ENCODE measurements at regions not wholly inside any gene's neighbourhood (a gene's known extent, or its start where the extent isn't known, plus 50 kb on each side); places are given as distances from the start of the nearest gene placed in this dataset.

GRCh38 chr3:127097481-127097880, 95.5 kb upstream of the PRR23E start:
- Histone ChIP-seq H4K20me1 (ENCODE audit: insufficient read depth, low read depth, low read length) (no peaks in the 10 kb centered on the region), H3K4me3 (ENCODE audit: low read length) (no peak overlapping the region)
- no peak for DNase-seq

GRCh38 chr3:127099982-127100381, 92.9 kb upstream of the PRR23E start:
- no peaks in the 10 kb centered on the region for H3K9me2 ChIP-seq (replicated peaks; ENCODE audit: insufficient read depth, low read length)
- no peak overlapping the region for H2AFZ ChIP-seq (ENCODE audit: low read length)
- H3K9me3 ChIP-seq (ENCODE audit: low read length), result no peaks in the 10 kb centered on the region
- no peak overlapping the region for H3K27ac ChIP-seq (ENCODE audit: low read length)
- H3K9ac ChIP-seq (ENCODE audit: low read length), result no peak overlapping the region
- DNase-seq, result no peak
- H3K4me1 ChIP-seq (ENCODE audit: low read length), result no peaks in the 10 kb centered on the region
- H3K27me3 ChIP-seq (ENCODE audit: low read length), result no peaks in the 10 kb centered on the region
- no peaks in the 10 kb centered on the region for H4K20me1 ChIP-seq (ENCODE audit: insufficient read depth, low read depth, low read length)
- no peaks in the 10 kb centered on the region for H3K79me2 ChIP-seq (ENCODE audit: low read length)
- no peak overlapping the region for H3K4me3 ChIP-seq (ENCODE audit: low read length)
- no peak overlapping the region for H3K4me2 ChIP-seq (ENCODE audit: low read depth, low read length, poor library complexity, severe bottlenecking)
- no peaks in the 10 kb centered on the region for H3K36me3 ChIP-seq (ENCODE audit: insufficient read depth, low read length)

More at GRCh38 chr3:127097481-127097880, 95.5 kb upstream of the PRR23E start:
- H3K79me2 ChIP-seq (ENCODE audit: low read length), result no peaks in the 10 kb centered on the region
- no peak overlapping the region for H3K4me2 ChIP-seq (ENCODE audit: low read depth, low read length, poor library complexity, severe bottlenecking)
- H3K27ac ChIP-seq (ENCODE audit: low read length), result no peak overlapping the region
- H2AFZ ChIP-seq (ENCODE audit: low read length), result no peak overlapping the region
- H3K27me3 ChIP-seq (ENCODE audit: low read length), result no peaks in the 10 kb centered on the region
- no peaks in the 10 kb centered on the region for H3K36me3 ChIP-seq (ENCODE audit: insufficient read depth, low read length)
- no peaks in the 10 kb centered on the region for H3K9me3 ChIP-seq (ENCODE audit: low read length)
- H3K9ac ChIP-seq (ENCODE audit: low read length), result no peak overlapping the region
- H3K4me1 ChIP-seq (ENCODE audit: low read length), result no peaks in the 10 kb centered on the region
- H3K9me2 ChIP-seq (replicated peaks; ENCODE audit: insufficient read depth, low read length), result no peaks in the 10 kb centered on the region

GRCh38 chr3:127100459-127101410, 92.2 kb upstream of the PRR23E start:
- H4K20me1 ChIP-seq (ENCODE audit: insufficient read depth, low read depth, low read length), result no peaks in the 10 kb centered on the region
- H3K4me1 ChIP-seq (ENCODE audit: low read length), result no peaks in the 10 kb centered on the region
- H3K9ac ChIP-seq (ENCODE audit: low read length), result no peak overlapping the region
- no peaks in the 10 kb centered on the region for H3K9me3 ChIP-seq (ENCODE audit: low read length)
- H2AFZ ChIP-seq (ENCODE audit: low read length), result no peak overlapping the region
- H3K36me3 ChIP-seq (ENCODE audit: insufficient read depth, low read length), result no peaks in the 10 kb centered on the region
- no peaks in the 10 kb centered on the region for H3K79me2 ChIP-seq (ENCODE audit: low read length)
- no peak overlapping the region for H3K4me3 ChIP-seq (ENCODE audit: low read length)
- DNase-seq, result no peak
- no peaks in the 10 kb centered on the region for H3K27me3 ChIP-seq (ENCODE audit: low read length)
- H3K4me2 ChIP-seq (ENCODE audit: low read depth, low read length, poor library complexity, severe bottlenecking), result no peak overlapping the region
- H3K27ac ChIP-seq (ENCODE audit: low read length), result no peak overlapping the region
- H3K9me2 ChIP-seq (replicated peaks; ENCODE audit: insufficient read depth, low read length), result no peaks in the 10 kb centered on the region

- no peak for DNase-seq
- no peaks in the 10 kb centered on the region for H4K20me1 ChIP-seq (ENCODE audit: insufficient read depth, low read depth, low read length)
- H3K4me2 ChIP-seq (ENCODE audit: low read depth, low read length, poor library complexity, severe bottlenecking), result no peak overlapping the region
- H3K9me3 ChIP-seq (ENCODE audit: low read length), result no peaks in the 10 kb centered on the region
- H3K27me3 ChIP-seq (ENCODE audit: low read length), result no peaks in the 10 kb centered on the region
- H3K4me1 ChIP-seq (ENCODE audit: low read length), result no peaks in the 10 kb centered on the region
- H3K79me2 ChIP-seq (ENCODE audit: low read length), result no peaks in the 10 kb centered on the region
- no peak overlapping the region for H2AFZ ChIP-seq (ENCODE audit: low read length)
- no peak overlapping the region for H3K4me3 ChIP-seq (ENCODE audit: low read length)
- no peak overlapping the region for H3K27ac ChIP-seq (ENCODE audit: low read length)
- no peaks in the 10 kb centered on the region for H3K36me3 ChIP-seq (ENCODE audit: insufficient read depth, low read length)
- H3K9me2 ChIP-seq (replicated peaks; ENCODE audit: insufficient read depth, low read length), result no peaks in the 10 kb centered on the region
- H3K9ac ChIP-seq (ENCODE audit: low read length), result no peak overlapping the region
Observed at GRCh38 chr3:127101411-127102187, 91.3 kb upstream of the PRR23E start.

GRCh38 chr3:127102188-127102520, 90.8 kb upstream of the PRR23E start:
- Histone ChIP-seq H3K9me3 (ENCODE audit: low read length) (no peaks in the 10 kb centered on the region), H3K36me3 (ENCODE audit: insufficient read depth, low read length) (no peaks in the 10 kb centered on the region), H3K27ac (ENCODE audit: low read length) (no peak overlapping the region), H3K9ac (ENCODE audit: low read length) (no peak overlapping the region), H3K27me3 (ENCODE audit: low read length) (no peaks in the 10 kb centered on the region), H3K4me2 (ENCODE audit: low read depth, low read length, poor library complexity, severe bottlenecking) (no peak overlapping the region), H3K4me1 (ENCODE audit: low read length) (no peaks in the 10 kb centered on the region), H2AFZ (ENCODE audit: low read length) (no peak overlapping the region), H3K79me2 (ENCODE audit: low read length) (no peaks in the 10 kb centered on the region), H3K4me3 (ENCODE audit: low read length) (no peak overlapping the region), H4K20me1 (ENCODE audit: insufficient read depth, low read depth, low read length) (no peaks in the 10 kb centered on the region), H3K9me2 (replicated peaks; ENCODE audit: insufficient read depth, low read length) (no peaks in the 10 kb centered on the region)
- DNase-seq, result no peak

- Histone ChIP-seq H3K4me3 (ENCODE audit: low read length) (no peak overlapping the region), H3K4me1 (ENCODE audit: low read length) (no peaks in the 10 kb centered on the region), H3K27ac (ENCODE audit: low read length) (no peak overlapping the region), H3K9me3 (ENCODE audit: low read length) (no peaks in the 10 kb centered on the region), H3K79me2 (ENCODE audit: low read length) (no peaks in the 10 kb centered on the region), H3K27me3 (ENCODE audit: low read length) (no peaks in the 10 kb centered on the region), H3K9ac (ENCODE audit: low read length) (no peak overlapping the region), H4K20me1 (ENCODE audit: insufficient read depth, low read depth, low read length) (no peaks in the 10 kb centered on the region), H3K9me2 (replicated peaks; ENCODE audit: insufficient read depth, low read length) (no peaks in the 10 kb centered on the region), H2AFZ (ENCODE audit: low read length) (no peak overlapping the region), H3K4me2 (ENCODE audit: low read depth, low read length, poor library complexity, severe bottlenecking) (no peak overlapping the region), H3K36me3 (ENCODE audit: insufficient read depth, low read length) (no peaks in the 10 kb centered on the region)
- DNase-seq, result no peak
Observed at GRCh38 chr3:127102587-127102986, 90.3 kb upstream of the PRR23E start.

- H3K4me3 ChIP-seq (ENCODE audit: low read length), result no peak overlapping the region
- no peak for DNase-seq
- H3K9me3 ChIP-seq (ENCODE audit: low read length), result no peaks in the 10 kb centered on the region
- no peaks in the 10 kb centered on the region for H3K9me2 ChIP-seq (replicated peaks; ENCODE audit: insufficient read depth, low read length)
- H4K20me1 ChIP-seq (ENCODE audit: insufficient read depth, low read depth, low read length), result no peaks in the 10 kb centered on the region
- no peak overlapping the region for H3K4me2 ChIP-seq (ENCODE audit: low read depth, low read length, poor library complexity, severe bottlenecking)
- no peaks in the 10 kb centered on the region for H3K27me3 ChIP-seq (ENCODE audit: low read length)
- H3K79me2 ChIP-seq (ENCODE audit: low read length), result no peaks in the 10 kb centered on the region
- H3K4me1 ChIP-seq (ENCODE audit: low read length), result no peaks in the 10 kb centered on the region
- no peak overlapping the region for H3K27ac ChIP-seq (ENCODE audit: low read length)
- no peak overlapping the region for H2AFZ ChIP-seq (ENCODE audit: low read length)
- no peaks in the 10 kb centered on the region for H3K36me3 ChIP-seq (ENCODE audit: insufficient read depth, low read length)
- H3K9ac ChIP-seq (ENCODE audit: low read length), result no peak overlapping the region
Observed at GRCh38 chr3:127103080-127103479, 89.9 kb upstream of the PRR23E start.

GRCh38 chr3:127104586-127104985, 88.3 kb upstream of the PRR23E start:
- Histone ChIP-seq H3K36me3 (ENCODE audit: insufficient read depth, low read length) (no peaks in the 10 kb centered on the region), H3K9me3 (ENCODE audit: low read length) (no peaks in the 10 kb centered on the region), H3K4me3 (ENCODE audit: low read length) (no peak overlapping the region), H2AFZ (ENCODE audit: low read length) (no peak overlapping the region), H3K79me2 (ENCODE audit: low read length) (no peaks in the 10 kb centered on the region), H3K9me2 (replicated peaks; ENCODE audit: insufficient read depth, low read length) (no peaks in the 10 kb centered on the region), H4K20me1 (ENCODE audit: insufficient read depth, low read depth, low read length) (no peaks in the 10 kb centered on the region), H3K27me3 (ENCODE audit: low read length) (no peaks in the 10 kb centered on the region), H3K4me1 (ENCODE audit: low read length) (no peaks in the 10 kb centered on the region), H3K9ac (ENCODE audit: low read length) (no peak overlapping the region), H3K27ac (ENCODE audit: low read length) (no peak overlapping the region), H3K4me2 (ENCODE audit: low read depth, low read length, poor library complexity, severe bottlenecking) (no peak overlapping the region)
- no peak for DNase-seq

Measured in Karpas-422 (cell line).